ENCODE measurements at regions not wholly inside any gene's neighbourhood (a gene's known extent, or its start where the extent isn't known, plus 50 kb on each side); places are given as distances from the start of the nearest gene placed in this dataset.

GRCh38 chr18:35868915-35869314 lies 103.6 kb upstream of the RMP24 start:
- no peak for TF ChIP-seq CTCF (conservative IDR thresholded peaks at IDR 0.05; ENCODE audit: low read depth, low read length)
- DNase-seq (ENCODE audit: low read depth): no peak
- no peak overlapping the region for H3K4me3 ChIP-seq (ENCODE audit: low read depth, low read length)

- no peak for DNase-seq (ENCODE audit: low read depth)
- no peak overlapping the region for H3K4me3 ChIP-seq (ENCODE audit: low read depth, low read length)
- no peak for TF ChIP-seq CTCF (conservative IDR thresholded peaks at IDR 0.05; ENCODE audit: low read depth, low read length)
These were observed 101.1 kb upstream of the RMP24 start for GRCh38 chr18:35871337-35871736.

- no peak for DNase-seq (ENCODE audit: low read depth)
- H3K4me3 ChIP-seq (ENCODE audit: low read depth, low read length): no peak overlapping the region
- TF ChIP-seq CTCF (conservative IDR thresholded peaks at IDR 0.05; ENCODE audit: low read depth, low read length): no peak
These were observed 96.9 kb upstream of the RMP24 start for GRCh38 chr18:35875566-35875965.

GRCh38 chr18:35876243-35876642 lies 96.2 kb upstream of the RMP24 start:
- no peak for DNase-seq (ENCODE audit: low read depth)
- no peak for TF ChIP-seq CTCF (conservative IDR thresholded peaks at IDR 0.05; ENCODE audit: low read depth, low read length)

GRCh38 chr18:35880788-35881455 lies 91.6 kb upstream of the RMP24 start:
- no peak overlapping the region for H3K4me3 ChIP-seq (ENCODE audit: low read depth, low read length)
- no peak for DNase-seq (ENCODE audit: low read depth)
- TF ChIP-seq CTCF (conservative IDR thresholded peaks at IDR 0.05; ENCODE audit: low read depth, low read length): no peak

More at GRCh38 chr18:35876243-35876642, 96.2 kb upstream of the RMP24 start:
- no peak overlapping the region for H3K4me3 ChIP-seq (ENCODE audit: low read depth, low read length)

GRCh38 chr18:35888329-35888728 lies 84.2 kb upstream of the RMP24 start:
- no peak overlapping the region for H3K4me3 ChIP-seq (ENCODE audit: low read depth, low read length)
- no peak for DNase-seq (ENCODE audit: low read depth)
- TF ChIP-seq CTCF (conservative IDR thresholded peaks at IDR 0.05; ENCODE audit: low read depth, low read length): no peak

- no peak for TF ChIP-seq CTCF (conservative IDR thresholded peaks at IDR 0.05; ENCODE audit: low read depth, low read length)
- no peak overlapping the region for H3K4me3 ChIP-seq (ENCODE audit: low read depth, low read length)
- DNase-seq (ENCODE audit: low read depth): no peak
These were observed 82.8 kb upstream of the RMP24 start for GRCh38 chr18:35889677-35890076.

All from epithelial cell of proximal tubule (primary cell).